HCT116 (cell line): ENCODE measurements at regions not wholly inside any gene's neighbourhood (a gene's known extent, or its start where the extent isn't known, plus 50 kb on each side); places are given as distances from the start of the nearest gene placed in this dataset.

Source experiments
- ATAC-seq: fragments of 200-7000 bp; cut with Tn5 transposase; 2 replicates; pipeline ENCODE4 v1.9.1; 2020; ENCODE audit warnings: mild to moderate bottlenecking, moderate library complexity
- BruUV-seq: library from RNA; stranded (reverse); fragments of 400-500 nt; replicated peaks from 2 replicates; lab custom pipeline; 2021; lab: Mats Ljungman, UMichigan
- CTCF ChIA-PET: fragments of 300-600 bp; sonication (Branson Sonifier 250); formaldehyde crosslinking; loops from one replicate; lab custom pipeline; 2021; ENCODE audit warnings: antibody characterized with exemption; lab: Charles Lee
- POLR2A ChIA-PET: fragments of 300-600, 350-600 bp; sonication (Branson Sonifier 250); formaldehyde crosslinking; loops from one replicate; lab custom pipeline; 2021; ENCODE audit warnings: antibody characterized with exemption; lab: Charles Lee
- RAD21 ChIA-PET, 2 experiments: fragments of 300-600 bp; sonication (Branson Sonifier 250); formaldehyde crosslinking; loops; one replicate each; lab custom pipeline; 2023; ENCODE audit warnings: low total read pairs in 2 of 2; ENCODE audit not compliant: uncharacterized antibody in 2 of 2, unreplicated experiment in 2 of 2, low non-redundant PET in 1 of 2; lab: Charles Lee
- DNase-seq: peaks from one replicate; pipeline ENCODE4 v3.0.0-alpha.2; 2010; ENCODE audit warnings: low read depth, low spot score
- H2AFZ ChIP-seq: fragments of 200-600 bp; shearing (Covaris generic), sonication (generic); 2 replicates; pipeline ENCODE4 v1.6.1; 2017; ENCODE audit warnings: low read depth, mixed run types, mixed read lengths, antibody characterized with exemption, low read length; ENCODE audit not compliant: poor library complexity, severe bottlenecking
- H3K27ac ChIP-seq: 2 replicates; pipeline ENCODE4 v1.5.1; 2012; ENCODE audit warnings: low read depth, low read length
- H3K27me3 ChIP-seq: fragments of 200-600 bp; sonication (generic); 2 replicates; pipeline ENCODE4 v1.6.1; 2016; ENCODE audit warnings: mixed run types, low read length, mixed read lengths; ENCODE audit not compliant: insufficient read depth
- H3K36me3 ChIP-seq, 2 experiments: fragments of 200-500 bp in 1 of 2; fragments of 200-600 bp in 1 of 2; sonication (Bioruptor generic) in 1 of 2; sonication (generic) in 1 of 2; 2 replicates each; pipeline versions ENCODE4 v1.5.1 to v1.6.1; 2014 to 2016; ENCODE audit warnings: low read length in 2 of 2, inconsistent platforms in 1 of 2, mixed read lengths in 1 of 2, mixed run types in 1 of 2; ENCODE audit not compliant: insufficient read depth in 2 of 2, control insufficient read depth in 1 of 2
- H3K4me1 ChIP-seq, 2 experiments: fragments of 200-600 bp in 1 of 2; sonication (generic) in 1 of 2; 2 replicates each; pipeline versions ENCODE4 v1.5.1 to v1.6.1; 2012 to 2017; ENCODE audit warnings: low read length in 2 of 2, inconsistent platforms in 1 of 2, mild to moderate bottlenecking in 1 of 2, mixed read lengths in 1 of 2, mixed run types in 1 of 2, moderate library complexity in 1 of 2; ENCODE audit not compliant: insufficient read depth in 2 of 2, control insufficient read depth in 1 of 2
- H3K4me2 ChIP-seq: fragments of 200-600 bp; sonication (generic); 2 replicates; pipeline ENCODE4 v1.6.1; 2017; ENCODE audit warnings: mixed run types, low read length, mixed read lengths
- H3K4me3 ChIP-seq, 2 experiments: fragments of 200-600 bp in 1 of 2; sonication (generic) in 1 of 2; replicated peaks in 1 of 2; 2 replicates each; pipeline ENCODE4 v1.5.1; 2011 to 2016; ENCODE audit warnings: low read length in 2 of 2, control low read depth in 1 of 2, low read depth in 1 of 2, mild to moderate bottlenecking in 1 of 2, mixed read lengths in 1 of 2, mixed run types in 1 of 2
- H3K79me2 ChIP-seq: fragments of 200-600 bp; sonication (generic); 2 replicates; pipeline ENCODE4 v1.6.1; 2017; ENCODE audit warnings: mild to moderate bottlenecking, mixed run types, low read length, moderate library complexity, mixed read lengths; ENCODE audit not compliant: insufficient read depth
- H3K9ac ChIP-seq: fragments of 200-600 bp; sonication (generic); 2 replicates; pipeline ENCODE4 v1.6.1; 2016; ENCODE audit warnings: low read length, mixed read lengths
- H3K9me2 ChIP-seq: fragments of 200-600 bp; sonication (generic), shearing (Covaris generic); 2 replicates; pipeline ENCODE4 v1.6.1; 2017; ENCODE audit warnings: mixed run types, mild to moderate bottlenecking, moderate library complexity; ENCODE audit not compliant: insufficient read depth
- H3K9me3 ChIP-seq, 2 experiments: fragments of 200-500 bp in 1 of 2; fragments of 200-600 bp in 1 of 2; sonication (Bioruptor generic) in 1 of 2; sonication (generic) in 1 of 2; 2 replicates each; pipeline ENCODE4 v1.6.1; 2014 to 2017; ENCODE audit warnings: low read length in 2 of 2, mixed read lengths in 2 of 2, inconsistent platforms in 1 of 2, low read depth in 1 of 2, mild to moderate bottlenecking in 1 of 2, mixed run types in 1 of 2, moderate library complexity in 1 of 2; ENCODE audit not compliant: control insufficient read depth in 1 of 2, insufficient read depth in 1 of 2
- H4K20me1 ChIP-seq: fragments of 200-600 bp; sonication (generic), shearing (Covaris generic); 2 replicates; pipeline ENCODE4 v1.6.1; 2017; ENCODE audit warnings: mixed run types, mild to moderate bottlenecking, moderate library complexity; ENCODE audit not compliant: insufficient read depth
- ATF3 ChIP-seq: IDR thresholded peaks from 2 replicates; pipeline ENCODE4 v1.6.1; 2012
- CBX3 ChIP-seq: IDR thresholded peaks from 2 replicates; pipeline ENCODE4 v1.6.1; 2012; ENCODE audit warnings: low read depth
- CEBPB ChIP-seq: IDR thresholded peaks from 2 replicates; pipeline ENCODE4 v1.6.1; 2012; ENCODE audit warnings: low read depth
- CTCF ChIP-seq, 3 experiments: fragments of 200-600 bp in 1 of 3; sonication (generic) in 1 of 3; IDR thresholded peaks in 2 of 3; conservative IDR thresholded peaks in 1 of 3; 2 replicates each; pipeline ENCODE4 v1.5.1; 2012 to 2017; ENCODE audit warnings: low read depth in 2 of 3, low read length in 2 of 3, antibody characterized with exemption in 1 of 3, borderline replicate concordance in 1 of 3, control low read depth in 1 of 3, mild to moderate bottlenecking in 1 of 3, mixed read lengths in 1 of 3, mixed run types in 1 of 3, moderate library complexity in 1 of 3; ENCODE audit not compliant: insufficient read depth in 1 of 3
- EZH2 ChIP-seq: fragments of 200-600 bp; sonication (generic); IDR thresholded peaks from 2 replicates; pipeline ENCODE4 v1.6.1; 2017; ENCODE audit warnings: antibody characterized with exemption, mixed run types
- FOSL1 ChIP-seq: IDR thresholded peaks from 2 replicates; pipeline ENCODE4 v1.6.1; 2012; ENCODE audit warnings: low read depth
- JUND ChIP-seq: IDR thresholded peaks from 2 replicates; pipeline ENCODE4 v1.6.1; 2012
- MAX ChIP-seq: IDR thresholded peaks from 2 replicates; pipeline ENCODE4 v1.6.1; 2012
- POLR2A ChIP-seq: IDR thresholded peaks from 2 replicates; pipeline ENCODE4 v1.7.0; 2011; ENCODE audit warnings: borderline replicate concordance; ENCODE audit not compliant: insufficient read depth, insufficient read length; ENCODE audit errors: extremely low read depth
- POLR2AphosphoS5 ChIP-seq: IDR thresholded peaks from 2 replicates; pipeline ENCODE4 v1.6.1; 2011; ENCODE audit warnings: mild to moderate bottlenecking, low read depth, low read length, moderate library complexity
- RAD21 ChIP-seq: IDR thresholded peaks from 2 replicates; pipeline ENCODE4 v1.6.1; 2012; ENCODE audit warnings: low read depth, mild to moderate bottlenecking
- REST ChIP-seq: IDR thresholded peaks from 2 replicates; pipeline ENCODE4 v1.6.1; 2012; ENCODE audit warnings: low read depth
- SP1 ChIP-seq: IDR thresholded peaks from 2 replicates; pipeline ENCODE4 v1.6.1; 2012; ENCODE audit warnings: low read depth
- SRF ChIP-seq: IDR thresholded peaks from 2 replicates; pipeline ENCODE4 v1.6.1; 2012; ENCODE audit warnings: low read depth
- TCF7L2 ChIP-seq: IDR thresholded peaks from 2 replicates; pipeline ENCODE4 v1.7.0; 2011; ENCODE audit warnings: borderline replicate concordance, inconsistent platforms; ENCODE audit not compliant: insufficient read depth, insufficient read length; ENCODE audit errors: extremely low read depth
- YY1 ChIP-seq: IDR thresholded peaks from 2 replicates; pipeline ENCODE4 v1.6.1; 2011; ENCODE audit warnings: low read length, low read depth, moderate library complexity, mild to moderate bottlenecking; ENCODE audit not compliant: insufficient replicate concordance; ENCODE audit errors: extremely low read depth
- ZBTB33 ChIP-seq: IDR thresholded peaks from 2 replicates; pipeline ENCODE4 v1.6.1; 2011; ENCODE audit warnings: mild to moderate bottlenecking, low read length, moderate library complexity; ENCODE audit not compliant: insufficient replicate concordance; ENCODE audit errors: extremely low read depth
- intact Hi-C: fragments of 100-400 bp; cut with micrococcal nuclease; formaldehyde crosslinking; loops from 2 replicates; pipeline ENCODE4 v1.10.0; 2022

GRCh38 chr20:40563296-40563950, 125.6 kb downstream of the MAFB start (continued):
- TF ChIP-seq ZBTB33 (no peak), RAD21 (no peak)

- POLR2A ChIA-PET = no interaction called here
- H2AFZ ChIP-seq = no peak overlapping the region
- H3K79me2 ChIP-seq = no peaks in the 10 kb centered on the region
- peak; percentile 61 for ATAC-seq
- no peaks in the 10 kb centered on the region for H3K9me3 ChIP-seq
- peak overlapping the region; percentile 64 for H3K4me2 ChIP-seq
- no peak overlapping the region for H3K4me3 ChIP-seq
- no peak for DNase-seq
- BruUV-seq = no TSS peak
- H3K9ac ChIP-seq = no peak overlapping the region
- peaks cover 36 to 43% of the 10 kb centered on the region in 2 experiments for H3K4me1 ChIP-seq
- no peaks in the 10 kb centered on the region for H3K27me3 ChIP-seq
- H4K20me1 ChIP-seq = no peaks in the 10 kb centered on the region
- RAD21 ChIA-PET = no interaction called here
- CTCF ChIA-PET = interaction anchor here (0.6 kb wide), 1 partner anchor 65 kb away, joined by 5 read pairs; no protein-coding TSS in a partner anchor
- H3K27ac ChIP-seq = no peak overlapping the region
- no peaks in the 10 kb centered on the region for H3K9me2 ChIP-seq
- intact Hi-C loops = no loop called here
- no peaks in the 10 kb centered on the region for H3K36me3 ChIP-seq
- TF ChIP-seq EZH2 (no peak), POLR2A (no peak), SRF (no peak), CBX3 (no peak; the same call in 1 of the 2 replicates), ATF3 (no peak), FOSL1 (no peak), SP1 (no peak), JUND (peak; percentile 21; the same call in 1 of the 2 replicates), CTCF (IDR thresholded peaks at IDR 0.05 in 2 of 3, conservative IDR thresholded peaks at IDR 0.05 in 1 of 3; ENCODE audit: borderline replicate concordance in 1 of 3, insufficient read depth in 1 of 3, low read depth in 2 of 3, low read length in 2 of 3) (no peak), TCF7L2 (no peak), MAX (0 out of 2 replicates have a peak, but pooled peaks have one; percentile 18), POLR2AphosphoS5 (peak; percentile 36; the same call in 1 of the 2 replicates), CEBPB (no peak), YY1 (no peak), REST (no peak)
Observed at GRCh38 chr20:40562031-40562430, 127.0 kb downstream of the MAFB start.
